Activated CD8-positive, alpha-beta memory T cell treated with anti-CD3 and anti-CD28 coated beads for 36 hours (primary cell): ENCODE measurements at regions not wholly inside any gene's neighbourhood (a gene's known extent, or its start where the extent isn't known, plus 50 kb on each side); places are given as distances from the start of the nearest gene placed in this dataset.
"Not testable (repeated sequence)": the region's sequence is repeated elsewhere in the genome, so short reads cannot be mapped to it uniquely, and the experiment has no call there.

Experiments used
- CTCF ChIA-PET: fragments of 350-600 bp; sonication (Branson Sonifier 250); formaldehyde crosslinking; loops from one replicate; lab custom pipeline; 2021; ENCODE audit warnings: antibody characterized with exemption; lab: Charles Lee
- POLR2A ChIA-PET: fragments of 350-600 bp; sonication (Branson Sonifier 250); formaldehyde crosslinking; loops from one replicate; lab custom pipeline; 2021; ENCODE audit warnings: antibody characterized with exemption; lab: Charles Lee

DNA sequence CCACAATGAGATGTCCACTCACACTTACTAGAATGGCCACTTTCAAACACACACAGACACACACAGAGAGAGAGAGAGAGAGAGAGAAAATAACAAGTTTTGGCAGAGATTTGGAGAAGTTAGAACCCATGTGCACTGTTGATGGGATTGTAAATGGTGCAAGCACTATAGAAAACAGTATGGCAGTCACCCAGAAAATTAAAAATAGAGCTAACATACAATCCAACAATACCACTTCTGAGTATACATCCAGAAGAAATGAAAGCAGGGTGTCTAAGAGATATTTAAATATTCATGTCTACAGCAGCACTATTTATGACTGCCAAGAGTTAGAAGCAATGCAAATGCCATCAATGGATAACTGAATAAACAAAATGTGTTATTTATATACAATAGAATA, 359.9 kb upstream of the COX7C start:
- ChIA-PET POLR2A (no interaction called here), CTCF (no interaction called here)

- POLR2A ChIA-PET, CTCF ChIA-PET: not testable (repeated sequence)
These were observed 333.1 kb upstream of the COX7C start for GRCh38 chr5:86284400-86285190.

DNA sequence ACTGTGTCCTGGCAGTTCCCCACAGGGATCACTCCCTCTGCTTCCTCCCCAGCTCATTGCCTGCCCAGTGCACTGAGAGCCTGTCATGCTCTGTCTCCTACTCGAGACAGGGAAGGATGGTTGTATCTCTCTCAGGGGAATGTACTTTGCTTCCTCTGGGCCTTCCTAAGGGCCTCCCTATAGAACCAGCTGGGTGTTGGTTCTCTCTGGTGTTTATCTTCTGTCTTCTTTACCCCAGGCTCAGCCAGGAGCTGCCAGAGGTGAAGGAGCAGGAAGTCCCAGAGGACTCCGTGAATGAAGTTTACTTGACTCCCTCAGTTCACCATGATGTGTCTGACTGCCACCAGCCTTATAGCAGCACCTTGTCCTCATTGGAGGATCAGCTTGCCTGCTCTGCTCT, 330.3 kb upstream of the COX7C start:
- POLR2A ChIA-PET, CTCF ChIA-PET: not testable (repeated sequence)

- CTCF ChIA-PET, POLR2A ChIA-PET: not testable (repeated sequence)
These were observed 328.0 kb upstream of the COX7C start for GRCh38 chr5:86289786-86290185.

DNA sequence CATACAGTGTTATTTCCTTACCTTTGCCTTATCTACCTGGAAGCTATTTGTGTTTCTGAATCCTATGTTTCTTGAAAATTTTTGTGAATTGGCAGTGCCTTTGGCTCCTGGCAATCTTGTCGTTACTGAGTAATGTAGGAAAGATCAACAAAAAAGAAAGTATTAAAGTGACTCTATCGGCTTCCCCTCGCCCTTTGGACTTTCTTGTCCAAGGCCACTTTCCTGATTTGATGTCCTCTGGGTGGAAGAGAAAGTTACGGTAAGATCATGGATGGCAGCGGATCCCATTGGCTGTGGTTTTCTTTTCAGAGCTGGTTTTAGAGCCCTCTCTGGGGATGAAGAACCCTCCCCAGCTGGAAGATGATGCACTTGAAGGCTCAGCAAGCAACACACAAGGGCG, 324.9 kb upstream of the COX7C start:
- POLR2A ChIA-PET, CTCF ChIA-PET: not testable (repeated sequence)

DNA sequence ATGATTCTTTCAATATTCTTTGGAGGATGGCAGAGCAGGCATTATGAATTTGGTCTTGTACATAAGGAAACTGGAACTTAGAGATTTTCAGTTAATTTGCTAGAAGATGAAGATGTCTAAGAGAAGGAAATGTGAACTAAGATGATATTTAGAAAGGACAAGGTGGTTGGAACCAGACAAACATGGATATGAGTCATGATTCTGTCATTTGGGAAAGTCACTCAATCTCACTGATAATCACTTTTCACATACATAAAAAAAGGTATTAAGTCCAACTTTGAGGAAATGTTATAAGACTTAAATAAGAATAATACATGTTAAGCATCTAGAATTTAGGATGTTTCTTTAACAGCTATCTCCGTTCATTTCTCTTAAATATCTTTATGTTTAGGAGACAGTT, 315.1 kb upstream of the COX7C start:
- CTCF ChIA-PET, POLR2A ChIA-PET: not testable (repeated sequence)

DNA sequence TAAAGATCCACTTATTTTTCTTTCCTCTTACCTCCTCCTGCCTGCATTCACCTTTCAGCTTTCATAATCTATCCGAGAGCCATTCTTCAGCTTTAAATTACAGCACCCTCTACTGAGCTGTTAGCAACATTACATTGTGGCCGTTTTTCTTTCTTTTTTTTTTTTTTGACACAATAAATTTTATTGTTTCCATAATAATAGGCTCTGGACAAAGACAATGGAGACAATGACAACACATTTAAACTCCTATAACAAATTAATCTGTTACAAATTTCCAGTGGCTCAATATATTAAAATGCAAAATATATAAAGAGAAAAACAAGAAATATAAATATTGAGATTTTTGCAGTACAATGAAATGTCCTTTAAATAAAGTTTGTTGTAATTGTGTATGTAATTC, 312.7 kb upstream of the COX7C start:
- POLR2A ChIA-PET, CTCF ChIA-PET: not testable (repeated sequence)

DNA sequence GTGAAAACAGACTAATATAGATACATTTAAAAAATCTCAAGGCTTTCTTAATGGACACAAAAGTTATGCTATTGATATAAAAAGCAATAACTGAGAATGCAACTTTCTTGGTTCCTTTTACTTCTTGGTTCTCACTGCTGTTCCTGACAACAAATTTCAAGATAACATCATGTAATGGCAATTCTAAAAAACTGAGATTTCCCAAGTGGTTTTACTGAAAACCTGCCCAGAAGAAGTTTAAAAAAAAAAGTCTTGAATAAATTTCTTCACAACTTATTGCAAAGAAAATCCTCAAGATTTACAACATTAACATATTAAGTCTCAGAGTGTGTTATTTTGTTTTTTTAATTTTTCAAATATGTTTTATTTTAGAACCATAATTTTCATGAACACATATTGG, 302.8 kb upstream of the COX7C start:
- ChIA-PET POLR2A (no interaction called here), CTCF (no interaction called here)

DNA sequence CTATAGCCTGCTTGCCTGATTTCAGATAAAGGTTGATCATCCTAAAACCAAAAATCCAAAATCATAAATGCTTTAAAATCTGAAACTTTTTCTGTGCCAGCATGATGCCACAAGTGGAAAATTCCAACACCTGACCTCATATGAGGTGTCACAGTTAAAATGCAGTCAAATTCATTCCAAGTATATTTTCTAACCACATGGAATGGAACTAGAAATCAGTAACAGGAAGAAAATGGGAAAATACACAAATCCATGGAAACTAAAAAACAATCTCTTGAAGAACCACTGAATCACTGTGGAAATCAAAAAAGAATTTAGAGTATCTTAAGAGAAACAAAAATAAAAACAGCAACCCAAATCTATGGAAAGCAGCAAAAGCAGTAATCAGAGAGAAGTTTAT, 297.5 kb upstream of the COX7C start:
- ChIA-PET POLR2A (no interaction called here), CTCF (no interaction called here)

DNA sequence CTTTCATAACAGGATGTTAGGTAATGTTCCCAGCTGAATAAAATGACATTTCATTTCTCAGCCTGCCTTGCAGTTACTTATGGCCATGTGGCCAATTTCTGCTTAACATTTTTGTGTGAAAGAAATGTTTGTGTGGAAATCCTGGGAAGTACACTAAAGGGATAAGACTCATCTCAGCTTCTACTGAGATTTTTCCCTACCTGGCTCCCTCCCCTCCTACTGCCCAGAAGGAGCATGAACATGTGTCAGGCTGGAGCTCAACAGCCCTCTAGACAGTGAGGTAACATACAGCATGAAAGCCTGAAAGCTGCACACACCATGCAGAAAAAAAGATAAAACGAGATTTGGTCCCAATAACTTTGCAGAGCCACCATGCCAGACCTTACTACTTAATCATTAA, 288.4 kb upstream of the COX7C start:
- ChIA-PET CTCF (no interaction called here), POLR2A (no interaction called here)

- CTCF ChIA-PET, result no interaction called here
- POLR2A ChIA-PET, result no interaction called here
These were observed 287.0 kb upstream of the COX7C start for GRCh38 chr5:86330736-86331135.

DNA sequence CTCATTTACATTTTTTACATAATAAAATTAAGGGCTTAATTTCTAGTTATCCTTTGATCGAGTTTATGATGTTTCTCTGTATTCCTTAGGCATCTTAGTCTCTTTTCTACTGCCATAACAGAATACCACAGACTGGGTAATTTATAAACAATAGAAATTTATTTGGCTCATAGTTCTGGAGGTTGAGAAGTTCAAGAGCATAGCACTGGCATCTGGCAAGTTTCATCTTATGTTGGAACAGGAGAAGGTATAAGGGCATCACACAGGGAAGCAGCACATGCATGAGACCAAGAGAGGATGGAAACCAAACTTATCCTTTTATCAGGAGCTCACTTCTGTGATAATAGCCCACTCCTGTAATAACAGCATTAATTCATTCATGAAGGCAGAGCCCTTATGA, 284.9 kb upstream of the COX7C start:
- ChIA-PET CTCF (no interaction called here), POLR2A (no interaction called here)

- POLR2A ChIA-PET, result no interaction called here
These were observed 279.9 kb upstream of the COX7C start for GRCh38 chr5:86337667-86338460.

DNA sequence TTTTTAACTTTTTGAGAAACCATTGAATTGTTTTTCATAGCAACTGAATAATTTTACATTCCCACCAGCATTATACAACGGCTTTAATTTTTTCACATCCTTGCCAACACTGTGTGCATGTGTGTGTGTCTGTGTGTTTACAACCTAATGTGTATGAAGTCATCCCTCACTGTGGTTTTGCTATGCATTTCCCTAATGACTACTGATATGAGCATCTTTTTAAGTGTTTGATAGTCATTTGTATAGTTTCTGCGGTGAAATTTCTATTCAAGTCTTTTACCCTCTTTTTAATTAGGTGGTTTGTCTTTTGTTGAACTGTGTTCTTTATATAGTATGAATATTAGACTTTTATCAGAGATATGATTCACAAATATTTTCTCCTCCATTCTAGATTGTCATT, 263.1 kb upstream of the COX7C start:
- ChIA-PET POLR2A (no interaction called here), CTCF (no interaction called here)

More at GRCh38 chr5:86337667-86338460, 279.9 kb upstream of the COX7C start:
- CTCF ChIA-PET, result no interaction called here

- ChIA-PET CTCF (no interaction called here), POLR2A (no interaction called here)
These were observed 256.9 kb upstream of the COX7C start for GRCh38 chr5:86360801-86361200.

- ChIA-PET CTCF (no interaction called here), POLR2A (no interaction called here)
These were observed 246.7 kb upstream of the COX7C start for GRCh38 chr5:86371061-86371460.

GRCh38 chr5:86374611-86375010, 243.1 kb upstream of the COX7C start:
- ChIA-PET CTCF (no interaction called here), POLR2A (no interaction called here)

DNA sequence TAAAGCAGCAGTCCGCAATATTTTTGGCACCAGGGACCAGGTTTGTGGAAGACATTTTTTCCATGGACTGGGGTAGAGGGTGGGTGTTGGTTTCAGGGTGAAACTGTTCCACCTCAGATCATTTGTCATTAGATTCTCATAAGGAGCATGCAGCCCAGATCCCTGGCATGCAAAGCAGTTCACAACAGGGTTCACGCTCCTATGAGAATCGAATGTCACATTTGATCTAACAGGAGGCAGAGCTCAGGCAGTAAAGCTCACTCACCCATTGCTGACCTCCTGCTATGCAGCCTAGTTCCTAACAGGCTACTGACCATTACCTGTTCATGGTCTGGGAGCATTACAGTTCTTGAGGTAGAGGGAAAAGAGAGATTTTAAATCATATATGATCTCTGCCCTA, 241.5 kb upstream of the COX7C start:
- POLR2A ChIA-PET, result no interaction called here
- CTCF ChIA-PET, result no interaction called here

DNA sequence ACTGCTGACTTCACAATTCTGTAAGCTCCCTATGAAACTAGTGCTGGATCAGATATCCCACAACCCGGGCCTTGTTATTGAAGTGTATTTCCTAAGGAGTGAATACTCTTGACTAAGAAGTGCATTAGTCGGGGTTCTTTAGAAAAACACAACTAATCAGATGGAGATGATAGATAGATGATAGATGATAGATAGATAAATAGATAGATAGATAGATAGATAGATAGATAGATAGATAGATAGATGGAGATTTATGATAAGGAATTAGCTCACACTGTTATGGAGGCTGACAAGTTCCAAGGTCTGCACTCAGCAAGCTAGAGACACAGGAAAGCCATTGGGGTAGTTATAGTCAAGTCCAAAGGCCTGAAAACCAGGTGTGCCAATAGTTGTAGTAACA, 214.6 kb upstream of the COX7C start:
- CTCF ChIA-PET, result no interaction called here
- POLR2A ChIA-PET, result no interaction called here

DNA sequence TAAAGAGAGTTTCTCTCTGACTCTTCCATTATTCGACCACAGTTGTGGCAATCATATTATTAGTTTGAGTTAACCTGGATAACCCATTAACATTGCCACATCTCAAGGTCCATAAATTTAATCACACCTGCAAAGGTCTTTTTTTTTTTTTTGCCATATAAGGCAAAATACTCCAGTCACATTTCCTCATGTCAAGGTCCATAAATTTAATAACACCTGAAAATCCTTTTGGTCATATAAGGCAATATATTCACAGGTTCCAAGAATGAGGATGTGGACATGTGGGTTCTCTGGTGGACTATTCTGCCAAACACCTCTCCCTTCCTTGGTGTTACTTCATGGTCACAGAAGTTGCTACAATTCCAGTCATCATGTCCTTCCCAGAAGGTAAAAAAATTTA, 213.5 kb upstream of the COX7C start:
- CTCF ChIA-PET, result no interaction called here
- POLR2A ChIA-PET, result no interaction called here

- POLR2A ChIA-PET, result no interaction called here
- CTCF ChIA-PET, result no interaction called here
These were observed 210.0 kb upstream of the COX7C start for GRCh38 chr5:86407711-86408110.
